ENCODE measurements at regions not wholly inside any gene's neighbourhood (a gene's known extent, or its start where the extent isn't known, plus 50 kb on each side); places are given as distances from the start of the nearest gene placed in this dataset.

- TF ChIP-seq CTCF (conservative IDR thresholded peaks at IDR 0.05; ENCODE audit: low read depth, low read length), result no peak
- no peak for DNase-seq (ENCODE audit: low read depth)
- no peak overlapping the region for H3K4me3 ChIP-seq (ENCODE audit: low read length)
Observed at GRCh38 chr18:43525169-43525568, 247.9 kb upstream of the SYT4 start.

GRCh38 chr18:43526426-43527145, 249.3 kb upstream of the SYT4 start:
- no peak for DNase-seq (ENCODE audit: low read depth)
- no peak overlapping the region for H3K4me3 ChIP-seq (ENCODE audit: low read length)
- no peak for TF ChIP-seq CTCF (conservative IDR thresholded peaks at IDR 0.05; ENCODE audit: low read depth, low read length)

- H3K4me3 ChIP-seq (ENCODE audit: low read length), result no peak overlapping the region
- no peak for TF ChIP-seq CTCF (conservative IDR thresholded peaks at IDR 0.05; ENCODE audit: low read depth, low read length)
- no peak for DNase-seq (ENCODE audit: low read depth)
Observed at GRCh38 chr18:43531438-43531837, 254.1 kb upstream of the SYT4 start.

- no peak for TF ChIP-seq CTCF (conservative IDR thresholded peaks at IDR 0.05; ENCODE audit: low read depth, low read length)
- no peak for DNase-seq (ENCODE audit: low read depth)
- no peak overlapping the region for H3K4me3 ChIP-seq (ENCODE audit: low read length)
Observed at GRCh38 chr18:43533371-43533770, 256.1 kb upstream of the SYT4 start.

GRCh38 chr18:43534511-43534910, 257.2 kb upstream of the SYT4 start:
- DNase-seq (ENCODE audit: low read depth), result no peak
- TF ChIP-seq CTCF (conservative IDR thresholded peaks at IDR 0.05; ENCODE audit: low read depth, low read length), result no peak
- H3K4me3 ChIP-seq (ENCODE audit: low read length), result no peak overlapping the region

- no peak for TF ChIP-seq CTCF (conservative IDR thresholded peaks at IDR 0.05; ENCODE audit: low read depth, low read length)
- no peak overlapping the region for H3K4me3 ChIP-seq (ENCODE audit: low read length)
- DNase-seq (ENCODE audit: low read depth), result no peak
Observed at GRCh38 chr18:43539862-43540261, 262.6 kb upstream of the SYT4 start.

GRCh38 chr18:43542016-43542415, 264.7 kb upstream of the SYT4 start:
- no peak overlapping the region for H3K4me3 ChIP-seq (ENCODE audit: low read length)

More at GRCh38 chr18:43542016-43542415, 264.7 kb upstream of the SYT4 start:
- no peak for TF ChIP-seq CTCF (conservative IDR thresholded peaks at IDR 0.05; ENCODE audit: low read depth, low read length)
- DNase-seq (ENCODE audit: low read depth), result no peak

Data from retinal pigment epithelial cell (primary cell).